NB4 (cell line): ENCODE measurements at regions not wholly inside any gene's neighbourhood (a gene's known extent, or its start where the extent isn't known, plus 50 kb on each side); places are given as distances from the start of the nearest gene placed in this dataset.

ENCODE experiments used
- MYC ChIP-seq: IDR thresholded peaks from 2 replicates; pipeline ENCODE4 v1.6.1; 2011; ENCODE audit warnings: low read depth, low read length
- POLR2A ChIP-seq: IDR thresholded peaks from 2 replicates; pipeline ENCODE4 v1.6.1; 2011; ENCODE audit warnings: mild to moderate bottlenecking; ENCODE audit not compliant: insufficient read length; ENCODE audit errors: extremely low read depth
- TF ChIP-seq, protein P1 (sequence below): IDR thresholded peaks from one replicate; pipeline ENCODE4 v1.5.1; 2012; ENCODE audit warnings: low read depth, low read length
- TF ChIP-seq, protein P2 (sequence below): IDR thresholded peaks from 2 replicates; pipeline ENCODE4 v1.6.1; 2011; ENCODE audit warnings: low read depth, low read length

DNA sequence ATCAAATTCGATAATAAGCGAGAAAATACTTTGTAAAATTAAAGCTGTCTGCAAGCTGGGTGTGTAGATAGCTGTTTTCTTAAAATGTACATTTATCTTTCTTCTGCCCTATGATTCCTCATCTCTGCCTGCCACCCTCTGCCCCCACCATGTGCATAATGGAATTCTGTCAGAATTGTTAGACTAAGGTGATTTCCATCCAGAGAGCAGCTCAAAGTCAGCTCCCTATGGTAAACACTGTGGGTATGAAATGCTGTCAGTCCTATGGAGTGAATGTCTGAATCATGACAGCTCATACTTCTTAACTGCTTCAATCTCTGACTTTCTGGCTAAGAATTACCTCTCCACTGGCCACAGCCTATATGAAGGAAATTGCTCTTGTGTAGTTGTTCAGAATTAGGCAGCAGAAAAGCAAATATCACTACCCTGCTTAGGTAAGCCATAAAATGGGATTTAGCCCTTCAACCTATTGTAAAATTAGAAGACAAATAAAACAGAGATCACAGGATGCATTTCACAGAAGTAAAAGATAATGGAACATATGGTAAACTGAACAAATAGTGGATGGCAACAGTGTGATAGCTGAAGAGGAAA is 137.7 kb downstream of the CD8B2 start:
- TF ChIP-seq, protein P1, sequence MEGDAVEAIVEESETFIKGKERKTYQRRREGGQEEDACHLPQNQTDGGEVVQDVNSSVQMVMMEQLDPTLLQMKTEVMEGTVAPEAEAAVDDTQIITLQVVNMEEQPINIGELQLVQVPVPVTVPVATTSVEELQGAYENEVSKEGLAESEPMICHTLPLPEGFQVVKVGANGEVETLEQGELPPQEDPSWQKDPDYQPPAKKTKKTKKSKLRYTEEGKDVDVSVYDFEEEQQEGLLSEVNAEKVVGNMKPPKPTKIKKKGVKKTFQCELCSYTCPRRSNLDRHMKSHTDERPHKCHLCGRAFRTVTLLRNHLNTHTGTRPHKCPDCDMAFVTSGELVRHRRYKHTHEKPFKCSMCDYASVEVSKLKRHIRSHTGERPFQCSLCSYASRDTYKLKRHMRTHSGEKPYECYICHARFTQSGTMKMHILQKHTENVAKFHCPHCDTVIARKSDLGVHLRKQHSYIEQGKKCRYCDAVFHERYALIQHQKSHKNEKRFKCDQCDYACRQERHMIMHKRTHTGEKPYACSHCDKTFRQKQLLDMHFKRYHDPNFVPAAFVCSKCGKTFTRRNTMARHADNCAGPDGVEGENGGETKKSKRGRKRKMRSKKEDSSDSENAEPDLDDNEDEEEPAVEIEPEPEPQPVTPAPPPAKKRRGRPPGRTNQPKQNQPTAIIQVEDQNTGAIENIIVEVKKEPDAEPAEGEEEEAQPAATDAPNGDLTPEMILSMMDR = no peak
- TF ChIP-seq POLR2A (no peak), MYC (no peak)
- TF ChIP-seq, protein P2, sequence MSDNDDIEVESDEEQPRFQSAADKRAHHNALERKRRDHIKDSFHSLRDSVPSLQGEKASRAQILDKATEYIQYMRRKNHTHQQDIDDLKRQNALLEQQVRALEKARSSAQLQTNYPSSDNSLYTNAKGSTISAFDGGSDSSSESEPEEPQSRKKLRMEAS = no peak
